ENCODE measurements at regions not wholly inside any gene's neighbourhood (a gene's known extent, or its start where the extent isn't known, plus 50 kb on each side); places are given as distances from the start of the nearest gene placed in this dataset.

- Histone ChIP-seq H4K8ac (ENCODE audit: low read depth in 2 of 2, low read length in 2 of 2) (no peak overlapping the region; a peak in 1 of 4 replicates), H3K23ac (ENCODE audit: low read depth, low read length) (no peak overlapping the region), H2AFZ (replicated peaks; ENCODE audit: low read length, poor library complexity) (no peak overlapping the region), H3K56ac (ENCODE audit: extremely low read depth, insufficient read depth, low read length) (no peak overlapping the region), H3K18ac (ENCODE audit: low read depth, low read length) (no peak overlapping the region), H3K27ac (ENCODE audit: insufficient read depth, low read length) (no peak overlapping the region), H2BK15ac (ENCODE audit: low read depth, low read length) (no peak overlapping the region), H2AK5ac (ENCODE audit: low read depth, low read length) (no peak overlapping the region), H2BK5ac (ENCODE audit: low read depth, low read length, poor library complexity, severe bottlenecking) (no peak overlapping the region), H4K20me1 (ENCODE audit: insufficient read depth, low read length) (no peaks in the 10 kb centered on the region), H3K9me1 (ENCODE audit: insufficient read depth, low read length) (no peaks in the 10 kb centered on the region), H2BK20ac (ENCODE audit: low read depth, low read length) (no peak overlapping the region), H2AK9ac (replicated peaks; ENCODE audit: low read depth, low read length, poor library complexity) (no peak overlapping the region), H3K79me1 (ENCODE audit: low read depth in 1 of 2, low read length in 2 of 2) (no peaks in the 10 kb centered on the region), H3K36me3 (ENCODE audit: control insufficient read depth, insufficient read depth, low read length) (no peaks in the 10 kb centered on the region), H3K27me3 (ENCODE audit: control insufficient read depth, insufficient read depth, low read length) (no peaks in the 10 kb centered on the region), H3K4me3 (ENCODE audit: insufficient read depth, low read depth, low read length) (peak overlapping the region; percentile 86; the same call in 1 of the 2 replicates), H3K4ac (ENCODE audit: low read depth, low read length) (no peak overlapping the region), H3K4me1 (ENCODE audit: control insufficient read depth, insufficient read depth, low read length) (no peaks in the 10 kb centered on the region), H4K5ac (ENCODE audit: low read depth, low read length) (no peak overlapping the region), H4K91ac (ENCODE audit: insufficient read depth, low read depth, low read length) (no peak overlapping the region), H2BK120ac (ENCODE audit: low read depth, low read length) (no peak overlapping the region), H3K9ac (ENCODE audit: low read depth, low read length) (no peak overlapping the region), H3K9me3 (ENCODE audit: control insufficient read depth, insufficient read depth, low read length) (no peaks in the 10 kb centered on the region), H3K4me2 (ENCODE audit: low read depth, low read length) (peak overlapping the region; percentile 69), H3K14ac (replicated peaks; ENCODE audit: low read depth, low read length) (no peak overlapping the region)
- intact Hi-C loops (cut with micrococcal nuclease) (no loop called here), in situ Hi-C loops (cut with MboI; ENCODE audit: low sequenced_read_pairs) (no loop called here), dilution Hi-C loops (cut with HindIII; ENCODE audit: low sequenced_read_pairs, unreplicated experiment) (no loop called here)
- no peak for TF ChIP-seq RFX5 (IDR thresholded peaks at IDR 0.05; ENCODE audit: low read depth, low read length)
- TF ChIP-seq FOS (IDR thresholded peaks at IDR 0.05; ENCODE audit: low read depth, low read length), result no peak
- TF ChIP-seq NFE2L2 (IDR thresholded peaks at IDR 0.05; ENCODE audit: low read depth, low read length), result no peak
- no peak for TF ChIP-seq CEBPB (IDR thresholded peaks at IDR 0.05; ENCODE audit: low read depth, low read length)
- TF ChIP-seq CHD1 (IDR thresholded peaks at IDR 0.05; ENCODE audit: low read depth, low read length), result no peak
- no peak for ATAC-seq (ENCODE audit: low read depth)
- BruUV-seq (replicated peaks), result no TSS peak
- WGBS, 2 experiments (ENCODE audit: extremely low coverage in 2 of 2, insufficient read length in 1 of 2), result 100% methylated on average over 1 of the region's 8 CpGs; no CpG with 5 or more reads in 1 of the 2 experiments
- POLR2A ChIA-PET (ENCODE audit: unreplicated experiment), result no interaction called here
- CTCF ChIA-PET, result no interaction called here
- no peak for DNase-seq
Measured at GRCh38 chr6:1554141-1554475, 55.6 kb upstream of the FOXC1 start.

Measured in IMR-90 (cell line).